HG02571 (cell line): ENCODE measurements at regions not wholly inside any gene's neighbourhood (a gene's known extent, or its start where the extent isn't known, plus 50 kb on each side); places are given as distances from the start of the nearest gene placed in this dataset.

Source experiments
- ATAC-seq: cut with Tn5 transposase; IDR thresholded peaks from one replicate; pipeline ENCODE4 v1.9.1; 2021; ENCODE audit warnings: mild to moderate bottlenecking, moderate library complexity; ENCODE audit not compliant: unreplicated experiment

- no peak for ATAC-seq
Observed at GRCh38 chr3:106643684-106644161, 733.5 kb upstream of the CCDC54 start.

- ATAC-seq: no peak
Observed at GRCh38 chr3:106673926-106674569, 703.2 kb upstream of the CCDC54 start.

- no peak for ATAC-seq
Observed at GRCh38 chr3:106675451-106675850, 701.8 kb upstream of the CCDC54 start.

GRCh38 chr3:106678657-106679390 lies 698.4 kb upstream of the CCDC54 start:
- no peak for ATAC-seq

GRCh38 chr3:106683953-106684620 lies 693.2 kb upstream of the CCDC54 start:
- ATAC-seq: no peak

GRCh38 chr3:106685745-106686144 lies 691.5 kb upstream of the CCDC54 start:
- ATAC-seq: no peak

GRCh38 chr3:106687905-106688304 lies 689.3 kb upstream of the CCDC54 start:
- no peak for ATAC-seq

GRCh38 chr3:106688464-106688863 lies 688.8 kb upstream of the CCDC54 start:
- no peak for ATAC-seq

GRCh38 chr3:106691476-106691875 lies 685.8 kb upstream of the CCDC54 start:
- no peak for ATAC-seq

- ATAC-seq: no peak
Observed at GRCh38 chr3:106692624-106693023, 684.6 kb upstream of the CCDC54 start.

- no peak for ATAC-seq
Observed at GRCh38 chr3:106699122-106699521, 678.1 kb upstream of the CCDC54 start.

GRCh38 chr3:106700981-106701380 lies 676.3 kb upstream of the CCDC54 start:
- ATAC-seq: no peak

- no peak for ATAC-seq
Observed at GRCh38 chr3:106703524-106703923, 673.7 kb upstream of the CCDC54 start.

- ATAC-seq: no peak
Observed at GRCh38 chr3:106707347-106707746, 669.9 kb upstream of the CCDC54 start.

GRCh38 chr3:106710596-106710995 lies 666.6 kb upstream of the CCDC54 start:
- no peak for ATAC-seq

GRCh38 chr3:106711650-106712049 lies 665.6 kb upstream of the CCDC54 start:
- ATAC-seq: no peak

- ATAC-seq: no peak
Observed at GRCh38 chr3:106714400-106714799, 662.8 kb upstream of the CCDC54 start.

- no peak for ATAC-seq
Observed at GRCh38 chr3:106715286-106715685, 662.0 kb upstream of the CCDC54 start.

GRCh38 chr3:106717178-106717780 lies 660.0 kb upstream of the CCDC54 start:
- no peak for ATAC-seq

- ATAC-seq: no peak
Observed at GRCh38 chr3:106719077-106719476, 658.2 kb upstream of the CCDC54 start.

GRCh38 chr3:106719583-106719982 lies 657.7 kb upstream of the CCDC54 start:
- ATAC-seq: no peak
